GM12878 (cell line): ENCODE measurements at regions not wholly inside any gene's neighbourhood (a gene's known extent, or its start where the extent isn't known, plus 50 kb on each side); places are given as distances from the start of the nearest gene placed in this dataset.

Experiments used
- ATAC-seq: fragments of 200-7000 bp; cut with Tn5 transposase; 3 replicates; pipeline ENCODE4 v1.9.1; 2020; ENCODE audit warnings: mild to moderate bottlenecking, moderate library complexity
- BruUV-seq: library from RNA; stranded (reverse); fragments of 400-500 nt; replicated peaks from 2 replicates; lab custom pipeline; 2021; lab: Mats Ljungman, UMichigan
- CTCF ChIA-PET: fragments of 300-600 bp; sonication (Branson Sonifier 250); formaldehyde crosslinking; extraction: SDS; loops from one replicate; lab custom pipeline; 2021; ENCODE audit warnings: inconsistent platforms; lab: Yijun Ruan, JAX
- POLR2A ChIA-PET: fragments of 350-600 bp; formaldehyde crosslinking; extraction: SDS; loops from one replicate; lab custom pipeline; 2021; ENCODE audit warnings: inconsistent platforms; lab: Charles Lee
- RAD21 ChIA-PET: fragments of 300-600 bp; sonication (Branson Sonifier 250); formaldehyde crosslinking; loops from one replicate; lab custom pipeline; 2023; ENCODE audit warnings: antibody characterized with exemption; ENCODE audit not compliant: unreplicated experiment; lab: Charles Lee
- SMC1A ChIA-PET: fragments of 300-600 bp; sonication (Branson Sonifier 250); formaldehyde crosslinking; loops from one replicate; lab custom pipeline; 2023; ENCODE audit not compliant: unreplicated experiment, uncharacterized antibody; lab: Charles Lee
- DNase-seq: peaks from one replicate; pipeline ENCODE4 v3.0.0-alpha.2; 2011; ENCODE audit warnings: low read depth, low spot score
- FAIRE-seq: peaks from 3 replicates; lab custom pipeline; 2011; peaks lifted over from hg19 to GRCh38; lab: Jason Lieb, UNC
- H2AFZ ChIP-seq: 2 replicates; pipeline ENCODE4 v1.6.0; 2011; ENCODE audit warnings: low read depth, low read length, control low read depth; ENCODE audit not compliant: control insufficient read depth
- H3K27ac ChIP-seq: 2 replicates; pipeline ENCODE4 v1.5.1; 2011; ENCODE audit warnings: control low read depth; ENCODE audit not compliant: control insufficient read depth, insufficient read depth
- H3K27me3 ChIP-seq, 2 experiments: replicated peaks in 1 of 2; 2 replicates each; pipeline versions ENCODE4 v1.6.0 to v1.6.1; 2011; ENCODE audit warnings: low read length in 1 of 2; ENCODE audit not compliant: control insufficient read depth in 2 of 2, insufficient read depth in 2 of 2
- H3K36me3 ChIP-seq, 2 experiments: 2 replicates each; pipeline ENCODE4 v1.5.1; 2011; ENCODE audit warnings: low read length in 1 of 2; ENCODE audit not compliant: control insufficient read depth in 2 of 2, insufficient read depth in 2 of 2
- H3K4me1 ChIP-seq: 2 replicates; pipeline ENCODE4 v1.6.1; 2011; ENCODE audit warnings: mild to moderate bottlenecking, low read length, moderate library complexity, mixed read lengths; ENCODE audit not compliant: control insufficient read depth, insufficient read depth
- H3K4me2 ChIP-seq: 2 replicates; pipeline ENCODE4 v1.6.0; 2011; ENCODE audit warnings: control low read depth; ENCODE audit not compliant: control insufficient read depth, insufficient read depth
- H3K4me3 ChIP-seq: fragments of 200-600 bp; sonication (generic); 2 replicates; pipeline ENCODE4 v1.5.1; 2016
- H3K79me2 ChIP-seq: 2 replicates; pipeline ENCODE4 v1.6.0; 2011; ENCODE audit warnings: low read length; ENCODE audit not compliant: control insufficient read depth, insufficient read depth
- H3K9ac ChIP-seq: 2 replicates; pipeline ENCODE4 v1.8.0; 2011; ENCODE audit warnings: low read length, control low read depth, mixed read lengths; ENCODE audit not compliant: control insufficient read depth, insufficient read depth
- H3K9me3 ChIP-seq: replicated peaks from 3 replicates; pipeline ENCODE4 v1.5.1; 2011; ENCODE audit warnings: mild to moderate bottlenecking, low read length; ENCODE audit not compliant: control insufficient read depth, insufficient read depth
- H4K20me1 ChIP-seq: 2 replicates; pipeline ENCODE4 v1.6.0; 2011; ENCODE audit not compliant: control insufficient read depth, insufficient read depth
- ATF2 ChIP-seq: IDR thresholded peaks from 2 replicates; pipeline ENCODE4 v1.6.1; 2012; ENCODE audit warnings: low read length, inconsistent platforms
- BCL11A ChIP-seq: IDR thresholded peaks from 2 replicates; pipeline ENCODE4 v1.6.1; 2011; ENCODE audit warnings: low read depth, low read length
- CBFB ChIP-seq: IDR thresholded peaks from 2 replicates; pipeline ENCODE4 v1.6.1; 2016; ENCODE audit warnings: antibody characterized with exemption, low read depth
- CBX3 ChIP-seq: fragments of 200-600 bp; sonication (generic); IDR thresholded peaks from 2 replicates; pipeline ENCODE4 v1.6.1; 2016; ENCODE audit warnings: low read depth, borderline replicate concordance
- CBX5 ChIP-seq: sonication (generic); IDR thresholded peaks from 2 replicates; pipeline ENCODE4 v1.6.1; 2016; ENCODE audit warnings: low read depth, moderate library complexity, mild to moderate bottlenecking, inconsistent platforms
- CHD1 ChIP-seq: IDR thresholded peaks from 2 replicates; pipeline ENCODE4 v1.6.1; 2012; ENCODE audit warnings: low read depth, low read length, improper control_type of control experiment
- CREM ChIP-seq: IDR thresholded peaks from 2 replicates; pipeline ENCODE4 v1.6.1; 2014; ENCODE audit warnings: antibody characterized with exemption, low read depth
- DPF2 ChIP-seq: fragments of 450-650 bp; IDR thresholded peaks from 2 replicates; pipeline ENCODE4 v1.6.1; 2017; ENCODE audit warnings: mild to moderate bottlenecking
- FOS ChIP-seq: IDR thresholded peaks from 3 replicates; pipeline ENCODE4 v1.6.1; 2011; ENCODE audit warnings: borderline replicate concordance; ENCODE audit not compliant: insufficient read length; ENCODE audit errors: extremely low read depth
- MYC ChIP-seq: IDR thresholded peaks from 2 replicates; pipeline ENCODE4 v1.6.1; 2011; ENCODE audit warnings: mild to moderate bottlenecking, low read length, moderate library complexity, inconsistent platforms; ENCODE audit not compliant: insufficient read depth, insufficient replicate concordance, insufficient read length, severe bottlenecking
- NR2F1 ChIP-seq: fragments of 450-650 bp; conservative IDR thresholded peaks from 2 replicates; pipeline ENCODE4 v1.6.1; 2017; ENCODE audit warnings: mild to moderate bottlenecking
- RAD51 ChIP-seq: fragments of 450-650 bp; IDR thresholded peaks from 2 replicates; pipeline ENCODE4 v1.6.1; 2016; ENCODE audit warnings: moderate library complexity, mild to moderate bottlenecking, inconsistent platforms
- RELB ChIP-seq: fragments of 450-650 bp; IDR thresholded peaks from 2 replicates; pipeline ENCODE4 v1.6.1; 2017; ENCODE audit warnings: low read depth, mild to moderate bottlenecking, moderate library complexity
- SP1 ChIP-seq: IDR thresholded peaks from one replicate; pipeline ENCODE4 v1.6.1; 2011; ENCODE audit warnings: low read depth, low read length
- SREBF1 ChIP-seq: IDR thresholded peaks from 2 replicates; pipeline ENCODE4 v1.6.1; 2012; ENCODE audit warnings: mild to moderate bottlenecking, low read length
- STAT1 ChIP-seq: fragments of 450-650 bp; conservative IDR thresholded peaks from 2 replicates; pipeline ENCODE4 v1.6.1; 2014; ENCODE audit warnings: antibody characterized with exemption, mild to moderate bottlenecking
- ZNF274 ChIP-seq: IDR thresholded peaks from one replicate; pipeline ENCODE4 v1.8.0; 2011; ENCODE audit not compliant: insufficient read length, insufficient read depth
- ZZZ3 ChIP-seq: IDR thresholded peaks from 2 replicates; pipeline ENCODE4 v1.6.1; 2011; ENCODE audit warnings: low read depth; ENCODE audit not compliant: control insufficient read depth, insufficient read length
- WGBS: methylation state at CpG from one replicate; pipeline ENCODE4 v1.1.6; 2016; ENCODE audit warnings: low lambda C conversion rate; ENCODE audit not compliant: insufficient replicate concordance, insufficient coverage; ENCODE audit errors: missing lambda C conversion rate; 5-methylcytosine and 5-hydroxymethylcytosine counted together
- in situ Hi-C: fragments of 300-500 bp; cut with MboI; formaldehyde crosslinking; loops from 9 replicates; pipeline ENCODE4 v1.14.3; 2018; ENCODE audit warnings: mixed read lengths
- intact Hi-C: fragments of 100-400 bp; cut with micrococcal nuclease; formaldehyde crosslinking; loops from one replicate; pipeline ENCODE4 v1.14.2; 2022; ENCODE audit not compliant: unreplicated experiment

GRCh38 chr14:104383088-104383995, 196.2 kb upstream of the C14orf180 start:
- DNase-seq, result no peak
- no peak overlapping the region for H2AFZ ChIP-seq
- ATAC-seq, result no peak
- no peak for FAIRE-seq
- CTCF ChIA-PET, result no interaction called here
- no peak overlapping the region for H3K4me2 ChIP-seq
- in situ Hi-C loops (no loop called here), intact Hi-C loops (no loop called here)
- no peaks in the 10 kb centered on the region for H3K79me2 ChIP-seq
- RAD21 ChIA-PET, result no interaction called here
- H4K20me1 ChIP-seq, result no peaks in the 10 kb centered on the region
- H3K27me3 ChIP-seq, result 0 out of 4 replicates have a peak, but pooled peaks cover 0 to 2% of the 10 kb centered on the region in 2 experiments
- POLR2A ChIA-PET, result no interaction called here
- 28% methylated on average over 26 of the region's 26 CpGs for WGBS
- TF ChIP-seq CBX3 (no peak), CBFB (no peak), MYC (no peak), RELB (no peak), BCL11A (no peak), NR2F1 (no peak), ATF2 (no peak), ZZZ3 (no peak), CBX5 (no peak), STAT1 (no peak), CHD1 (no peak), ZNF274 (no peak), SREBF1 (no peak), SP1 (no peak), CREM (no peak), DPF2 (no peak), FOS (no peak), RAD51 (no peak)
- no peak overlapping the region for H3K4me3 ChIP-seq
- BruUV-seq, result no TSS peak
- no peaks in the 10 kb centered on the region; the same call in 1 of the 2 replicates for H3K4me1 ChIP-seq
- H3K9me3 ChIP-seq, result peaks cover 1% of the 10 kb centered on the region; the same call in 1 of the 3 replicates
- SMC1A ChIA-PET, result no interaction called here
- no peaks in the 10 kb centered on the region for H3K36me3 ChIP-seq
- H3K27ac ChIP-seq, result no peak overlapping the region
- H3K9ac ChIP-seq, result no peak overlapping the region
